SU-DHL-6 (cell line): ENCODE measurements at regions not wholly inside any gene's neighbourhood (a gene's known extent, or its start where the extent isn't known, plus 50 kb on each side); places are given as distances from the start of the nearest gene placed in this dataset.
"Not testable (repeated sequence)": the region's sequence is repeated elsewhere in the genome, so short reads cannot be mapped to it uniquely, and the experiment has no call there.

Experiments used
- H2AFZ ChIP-seq: fragments of 200-600 bp; sonication (generic); 2 replicates; pipeline ENCODE4 v1.6.1; 2014; ENCODE audit warnings: low read depth, mild to moderate bottlenecking, moderate library complexity, mixed read lengths, antibody characterized with exemption, low read length; ENCODE audit not compliant: severe bottlenecking
- H3F3A ChIP-seq: fragments of 200-600 bp; shearing (Covaris generic); 2 replicates; pipeline ENCODE4 v1.6.0; 2016; ENCODE audit warnings: antibody characterized with exemption, mild to moderate bottlenecking; ENCODE audit not compliant: insufficient read depth
- H3K27ac ChIP-seq: fragments of 200-600 bp; sonication (generic); 2 replicates; pipeline ENCODE4 v1.5.1; 2016; ENCODE audit warnings: low read depth, mild to moderate bottlenecking, low read length, moderate library complexity, mixed read lengths
- H3K27me3 ChIP-seq: fragments of 200-600 bp; sonication (generic), shearing (Covaris generic); 2 replicates; pipeline ENCODE4 v1.6.0; 2014; ENCODE audit warnings: mild to moderate bottlenecking, low read length
- H3K36me3 ChIP-seq: fragments of 200-600 bp; sonication (generic); 2 replicates; pipeline ENCODE4 v1.6.1; 2014; ENCODE audit warnings: mild to moderate bottlenecking, low read length, mixed read lengths
- H3K4me2 ChIP-seq: fragments of 300-600, 200-600 bp; shearing (Covaris generic), sonication (generic); 2 replicates; pipeline ENCODE4 v1.6.0; 2014; ENCODE audit warnings: low read length, low read depth, mild to moderate bottlenecking; ENCODE audit not compliant: poor library complexity, severe bottlenecking
- H3K4me3 ChIP-seq: fragments of 200-600 bp; sonication (generic); 2 replicates; pipeline ENCODE4 v1.5.1; 2014; ENCODE audit warnings: antibody characterized with exemption, low read length, mild to moderate bottlenecking, mixed read lengths; ENCODE audit not compliant: insufficient read depth, poor library complexity, severe bottlenecking
- H3K79me2 ChIP-seq: fragments of 200-600 bp; sonication (generic); 2 replicates; pipeline ENCODE4 v1.6.1; 2014; ENCODE audit warnings: mild to moderate bottlenecking, low read length, moderate library complexity; ENCODE audit not compliant: insufficient read depth
- H3K9ac ChIP-seq: fragments of 200-600 bp; sonication (generic); 2 replicates; pipeline ENCODE4 v1.7.0; 2014; ENCODE audit warnings: mild to moderate bottlenecking, low read length
- H3K9me2 ChIP-seq: fragments of 200-600 bp; sonication (generic); replicated peaks from 2 replicates; pipeline ENCODE4 v1.6.1; 2014; ENCODE audit warnings: low read length; ENCODE audit not compliant: insufficient read depth
- H3K9me3 ChIP-seq: fragments of 200-600 bp; sonication (generic); 2 replicates; pipeline ENCODE4 v1.6.1; 2014; ENCODE audit warnings: low read length, mixed read lengths; ENCODE audit not compliant: insufficient read depth
- H4K20me1 ChIP-seq: fragments of 200-600 bp; sonication (generic); 2 replicates; pipeline ENCODE4 v1.6.1; 2014; ENCODE audit warnings: low read depth, mild to moderate bottlenecking, antibody characterized with exemption, low read length, moderate library complexity, mixed read lengths
- EZH2phosphoT487 ChIP-seq: fragments of 200-600 bp; sonication (generic), shearing (Covaris generic); conservative IDR thresholded peaks from 2 replicates; pipeline ENCODE4 v1.6.1; 2018; ENCODE audit warnings: mild to moderate bottlenecking, antibody characterized with exemption, low read length, moderate library complexity, mixed read lengths
- TF ChIP-seq, protein P1 (sequence below): fragments of 200-600 bp; sonication (generic); IDR thresholded peaks from one replicate; pipeline ENCODE4 v1.5.1; 2017; ENCODE audit warnings: antibody characterized with exemption, mild to moderate bottlenecking, low read length, moderate library complexity; ENCODE audit not compliant: insufficient read depth, poor library complexity, severe bottlenecking

DNA sequence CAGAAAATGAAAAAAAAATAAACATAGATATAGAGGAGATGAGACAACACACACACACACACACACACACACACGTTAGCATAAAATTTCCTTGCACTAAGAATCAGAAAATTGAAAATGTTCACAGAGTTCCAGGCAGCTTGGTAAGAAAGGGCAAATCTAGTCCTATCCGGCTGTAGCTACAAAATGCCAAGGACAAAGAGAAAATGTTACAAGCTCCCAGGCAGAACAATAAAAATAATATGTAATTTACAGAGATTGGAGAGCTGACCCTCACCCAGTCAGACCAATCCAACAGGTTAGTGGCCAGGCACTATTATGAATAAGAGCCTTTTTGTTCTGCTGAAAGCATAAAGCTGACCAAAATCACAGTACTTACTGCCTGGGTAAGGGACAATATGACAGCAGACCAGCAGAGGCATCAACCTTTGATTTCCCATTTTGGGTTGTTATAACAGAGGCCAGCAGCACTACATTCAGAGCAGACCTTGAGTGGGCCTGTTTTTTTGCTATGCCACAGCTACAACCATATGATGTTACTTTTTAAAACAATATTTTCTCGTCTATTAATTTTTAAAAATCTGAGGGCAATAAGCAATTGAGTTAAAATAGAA lies 892.6 kb downstream of the TAF11L14 start:
- Histone ChIP-seq H3K27me3 (no peaks in the 10 kb centered on the region), H3K4me3 (no peak overlapping the region), H3K9me2 (no peaks in the 10 kb centered on the region), H3K79me2 (no peaks in the 10 kb centered on the region), H2AFZ (peak overlapping the region; percentile 11), H4K20me1 (no peaks in the 10 kb centered on the region), H3F3A (no peaks in the 10 kb centered on the region), H3K36me3 (no peaks in the 10 kb centered on the region), H3K9ac (no peak overlapping the region), H3K4me2 (no peak overlapping the region), H3K27ac (no peak overlapping the region), H3K9me3 (no peaks in the 10 kb centered on the region)
- no peak for TF ChIP-seq EZH2phosphoT487
- TF ChIP-seq, protein P1, sequence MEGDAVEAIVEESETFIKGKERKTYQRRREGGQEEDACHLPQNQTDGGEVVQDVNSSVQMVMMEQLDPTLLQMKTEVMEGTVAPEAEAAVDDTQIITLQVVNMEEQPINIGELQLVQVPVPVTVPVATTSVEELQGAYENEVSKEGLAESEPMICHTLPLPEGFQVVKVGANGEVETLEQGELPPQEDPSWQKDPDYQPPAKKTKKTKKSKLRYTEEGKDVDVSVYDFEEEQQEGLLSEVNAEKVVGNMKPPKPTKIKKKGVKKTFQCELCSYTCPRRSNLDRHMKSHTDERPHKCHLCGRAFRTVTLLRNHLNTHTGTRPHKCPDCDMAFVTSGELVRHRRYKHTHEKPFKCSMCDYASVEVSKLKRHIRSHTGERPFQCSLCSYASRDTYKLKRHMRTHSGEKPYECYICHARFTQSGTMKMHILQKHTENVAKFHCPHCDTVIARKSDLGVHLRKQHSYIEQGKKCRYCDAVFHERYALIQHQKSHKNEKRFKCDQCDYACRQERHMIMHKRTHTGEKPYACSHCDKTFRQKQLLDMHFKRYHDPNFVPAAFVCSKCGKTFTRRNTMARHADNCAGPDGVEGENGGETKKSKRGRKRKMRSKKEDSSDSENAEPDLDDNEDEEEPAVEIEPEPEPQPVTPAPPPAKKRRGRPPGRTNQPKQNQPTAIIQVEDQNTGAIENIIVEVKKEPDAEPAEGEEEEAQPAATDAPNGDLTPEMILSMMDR = no peak

DNA sequence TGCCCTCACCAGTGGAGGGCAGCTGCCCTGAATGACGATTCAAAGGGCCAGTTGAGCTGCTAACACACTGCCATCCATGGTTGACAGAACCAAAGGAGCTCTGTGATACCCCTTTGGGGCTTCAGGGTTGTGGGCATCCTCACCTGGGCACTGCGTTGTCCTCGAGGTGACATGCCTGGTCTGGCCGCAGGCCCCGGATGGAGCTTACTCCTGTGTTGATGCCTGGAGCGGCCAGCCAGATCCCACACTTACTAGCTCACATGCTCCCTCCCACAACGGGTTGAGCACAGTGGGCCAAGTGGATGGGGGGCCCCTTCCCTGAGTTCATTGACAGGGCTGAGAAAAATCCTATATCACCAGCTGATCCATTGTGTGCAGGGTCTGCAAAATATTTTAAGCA lies 898.9 kb downstream of the TAF11L14 start:
- Histone ChIP-seq H3K9me2 (no peaks in the 10 kb centered on the region), H3K27ac (no peak overlapping the region)

DNA sequence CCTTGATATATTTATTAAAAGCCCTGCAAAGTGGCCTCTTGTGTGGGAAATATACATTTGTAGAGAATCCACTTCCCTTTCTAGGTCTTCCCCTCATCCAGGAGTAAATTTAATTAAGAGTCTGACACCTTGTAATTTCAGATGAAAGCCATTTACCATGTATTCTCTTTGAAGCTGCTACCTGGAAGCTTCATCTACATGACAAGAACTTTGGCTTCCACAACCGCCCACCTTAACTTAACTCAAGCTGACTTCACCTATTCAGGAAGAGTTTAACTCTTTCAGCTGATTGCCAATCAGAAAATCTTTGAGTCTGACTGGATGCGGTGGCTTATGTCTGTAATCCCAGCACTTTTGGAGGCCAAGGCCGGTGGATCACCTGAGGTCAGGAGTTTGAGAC lies 899.9 kb downstream of the TAF11L14 start:
- TF ChIP-seq, protein P1 = no peak
- TF ChIP-seq EZH2phosphoT487 = no peak
- H3K9ac ChIP-seq = no peak overlapping the region

More for the DNA sequence above, 898.9 kb downstream of the TAF11L14 start:
- Histone ChIP-seq H3K79me2 (no peaks in the 10 kb centered on the region), H3K27me3 (no peaks in the 10 kb centered on the region), H3K4me3 (no peak overlapping the region), H3K9me3 (no peaks in the 10 kb centered on the region), H3K9ac (no peak overlapping the region), H3K4me2 (no peak overlapping the region), H3K36me3 (no peaks in the 10 kb centered on the region), H4K20me1 (no peaks in the 10 kb centered on the region), H3F3A (no peaks in the 10 kb centered on the region), H2AFZ (peak overlapping the region; percentile 19)
- TF ChIP-seq, protein P1 = no peak
- no peak for TF ChIP-seq EZH2phosphoT487

DNA sequence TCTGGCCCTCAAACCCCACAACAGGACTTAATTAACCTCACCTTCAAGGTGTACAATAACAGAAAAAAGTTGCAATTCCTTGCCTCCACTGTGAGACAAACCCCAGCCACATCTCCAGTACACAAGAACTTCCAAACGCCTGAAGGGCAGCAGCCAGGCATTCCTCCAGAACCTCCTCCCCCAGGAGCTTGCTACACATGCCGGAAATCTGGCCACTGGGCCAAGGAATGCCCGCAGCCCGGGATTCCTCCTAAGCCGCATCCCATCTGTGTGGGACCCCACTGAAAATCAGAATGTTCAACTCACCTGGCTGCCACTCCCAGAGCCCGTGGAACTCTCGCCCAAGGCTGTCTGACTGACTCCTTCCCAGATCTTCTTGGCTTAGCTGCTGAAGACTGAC lies 901.5 kb downstream of the TAF11L14 start:
- H3K4me3 ChIP-seq, H3K4me2 ChIP-seq, H3K36me3 ChIP-seq, H3K79me2 ChIP-seq, H3K27me3 ChIP-seq, H3K9ac ChIP-seq, H3K9me3 ChIP-seq, H3K27ac ChIP-seq, H4K20me1 ChIP-seq, H2AFZ ChIP-seq, H3K9me2 ChIP-seq, H3F3A ChIP-seq: not testable (repeated sequence)

More for the DNA sequence above, 899.9 kb downstream of the TAF11L14 start:
- Histone ChIP-seq H3F3A (no peaks in the 10 kb centered on the region), H3K9me2 (no peaks in the 10 kb centered on the region), H4K20me1 (no peaks in the 10 kb centered on the region), H2AFZ (no peak overlapping the region), H3K9me3 (no peaks in the 10 kb centered on the region), H3K4me3 (no peak overlapping the region), H3K79me2 (no peaks in the 10 kb centered on the region), H3K4me2 (no peak overlapping the region), H3K36me3 (no peaks in the 10 kb centered on the region), H3K27ac (no peak overlapping the region), H3K27me3 (no peaks in the 10 kb centered on the region)
